ENCODE measurements at regions not wholly inside any gene's neighbourhood (a gene's known extent, or its start where the extent isn't known, plus 50 kb on each side); places are given as distances from the start of the nearest gene placed in this dataset.

- no peak for DNase-seq (ENCODE audit: low read depth in 4 of 4, low spot score in 2 of 4)
These were observed 1394.0 kb downstream of the BRD1 start for GRCh38 chr22:48433647-48434046.

DNA sequence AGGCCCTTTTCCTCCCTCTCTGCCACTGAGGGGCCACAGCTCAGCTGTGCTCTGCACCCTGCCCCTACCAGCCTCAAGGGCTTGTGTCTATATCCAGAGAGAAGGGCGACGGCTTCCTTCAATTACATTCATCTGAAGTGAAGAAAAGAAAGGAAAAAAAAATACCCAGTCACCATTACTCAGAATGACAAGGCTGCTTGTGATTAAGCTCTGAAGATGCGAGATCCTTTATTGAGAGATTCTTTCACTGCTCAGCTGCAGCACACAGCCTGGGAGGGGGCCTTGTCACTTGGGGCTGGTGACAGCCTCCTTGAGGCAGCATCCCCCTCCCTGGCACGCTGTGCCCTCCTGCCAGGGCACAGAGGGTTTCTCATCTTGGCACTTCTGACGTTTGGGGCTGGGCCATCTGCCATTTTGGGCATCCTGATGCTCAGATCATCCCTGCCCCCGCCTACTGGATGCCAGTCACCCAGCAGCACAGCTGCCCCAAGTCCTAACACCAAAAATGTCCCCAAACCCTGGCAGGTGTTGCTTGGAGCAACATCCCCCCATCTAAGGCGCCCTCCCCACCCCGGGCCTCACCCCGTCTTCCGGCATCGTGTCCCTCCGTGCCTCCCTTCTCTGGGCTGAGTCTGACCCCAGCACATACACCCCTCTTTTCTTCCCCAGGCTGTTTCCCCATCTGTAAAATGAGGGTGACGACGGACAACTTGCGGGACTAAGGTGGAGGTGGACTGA, 1394.7 kb downstream of the BRD1 start:
- no peak for DNase-seq (ENCODE audit: low read depth in 4 of 4, low spot score in 2 of 4)

- no peak for DNase-seq (ENCODE audit: low read depth in 4 of 4, low spot score in 2 of 4)
These were observed 1395.9 kb downstream of the BRD1 start for GRCh38 chr22:48431536-48432315.

- no peak for DNase-seq (ENCODE audit: low read depth in 4 of 4, low spot score in 2 of 4)
These were observed 1396.7 kb downstream of the BRD1 start for GRCh38 chr22:48431014-48431413.

- no peak for DNase-seq (ENCODE audit: low read depth in 4 of 4, low spot score in 2 of 4)
These were observed 1398.1 kb downstream of the BRD1 start for GRCh38 chr22:48429446-48430020.

GRCh38 chr22:48428631-48429371, 1398.9 kb downstream of the BRD1 start:
- DNase-seq (ENCODE audit: low read depth in 4 of 4, low spot score in 2 of 4), result no peak

- no peak for DNase-seq (ENCODE audit: low read depth in 4 of 4, low spot score in 2 of 4)
These were observed 1399.9 kb downstream of the BRD1 start for GRCh38 chr22:48427731-48428211.

- no peak for DNase-seq (ENCODE audit: low read depth in 4 of 4, low spot score in 2 of 4)
These were observed 1401.0 kb downstream of the BRD1 start for GRCh38 chr22:48426466-48427380.

DNA sequence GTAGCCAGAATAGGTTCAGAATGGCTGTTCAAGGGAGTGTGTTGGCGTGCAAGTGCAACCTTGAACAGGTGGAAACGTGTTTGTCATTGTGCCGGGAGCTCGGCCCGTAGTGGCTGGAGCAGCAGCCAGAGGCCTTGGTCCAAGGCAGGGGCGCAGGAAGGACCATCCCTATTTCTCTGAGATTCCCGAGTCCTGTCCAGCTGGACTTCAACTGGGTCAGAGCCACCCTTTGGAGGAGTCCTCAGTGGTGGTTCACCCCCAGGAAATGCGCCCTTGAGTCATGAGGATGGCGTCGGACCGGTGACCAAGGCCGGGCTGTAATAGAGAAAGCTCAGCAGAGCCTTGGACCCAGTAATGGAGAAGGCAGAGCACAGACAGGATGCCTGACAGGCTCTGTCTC, 1402.0 kb downstream of the BRD1 start:
- no peak for DNase-seq (ENCODE audit: low read depth in 4 of 4, low spot score in 2 of 4)

DNA sequence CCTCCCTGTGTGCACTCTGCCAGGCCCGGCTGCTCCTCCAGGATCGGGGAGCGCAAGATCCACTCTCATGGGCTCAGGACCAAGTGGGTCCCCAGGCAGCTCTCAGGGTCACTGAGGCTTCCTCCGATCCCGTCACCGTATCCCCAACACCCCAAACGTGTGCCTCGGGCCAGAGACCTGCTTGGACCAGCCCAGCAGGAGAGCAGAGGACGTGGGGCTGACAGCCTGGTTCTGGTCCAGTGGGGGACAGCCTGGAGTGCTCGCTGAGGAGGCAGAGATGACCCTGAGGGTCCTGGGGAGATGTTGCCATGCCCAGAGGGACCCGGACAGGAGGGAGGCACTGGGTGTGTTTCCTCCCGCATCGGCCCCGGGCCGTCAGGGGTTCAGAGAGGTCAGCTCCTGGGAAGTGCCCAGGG, 1402.6 kb downstream of the BRD1 start:
- DNase-seq (ENCODE audit: low read depth in 4 of 4, low spot score in 2 of 4), result no peak

GRCh38 chr22:48424661-48425060, 1403.0 kb downstream of the BRD1 start:
- no peak for DNase-seq (ENCODE audit: low read depth in 4 of 4, low spot score in 2 of 4)

DNA sequence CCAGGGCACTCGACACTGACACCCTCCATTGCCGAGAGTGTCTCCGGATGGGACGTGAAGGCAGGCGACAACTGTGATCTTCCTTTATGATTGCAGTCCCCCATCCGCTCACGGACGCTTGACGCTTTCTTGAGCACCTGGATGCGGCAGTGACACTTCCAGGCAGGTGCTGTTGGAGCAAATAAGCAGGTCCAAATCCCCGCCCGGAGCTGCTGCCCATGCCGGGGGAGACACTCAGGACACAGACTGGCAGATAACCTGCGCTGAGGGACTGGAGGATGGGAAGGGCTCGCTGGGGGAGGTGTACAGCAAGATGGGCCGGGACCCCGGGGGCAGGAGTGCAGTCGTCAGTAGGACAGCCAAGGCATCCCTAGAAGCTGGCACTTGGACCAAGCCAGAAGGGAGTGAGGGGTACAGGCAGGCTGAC, 1403.5 kb downstream of the BRD1 start:
- DNase-seq (ENCODE audit: low read depth in 4 of 4, low spot score in 2 of 4), result no peak

DNA sequence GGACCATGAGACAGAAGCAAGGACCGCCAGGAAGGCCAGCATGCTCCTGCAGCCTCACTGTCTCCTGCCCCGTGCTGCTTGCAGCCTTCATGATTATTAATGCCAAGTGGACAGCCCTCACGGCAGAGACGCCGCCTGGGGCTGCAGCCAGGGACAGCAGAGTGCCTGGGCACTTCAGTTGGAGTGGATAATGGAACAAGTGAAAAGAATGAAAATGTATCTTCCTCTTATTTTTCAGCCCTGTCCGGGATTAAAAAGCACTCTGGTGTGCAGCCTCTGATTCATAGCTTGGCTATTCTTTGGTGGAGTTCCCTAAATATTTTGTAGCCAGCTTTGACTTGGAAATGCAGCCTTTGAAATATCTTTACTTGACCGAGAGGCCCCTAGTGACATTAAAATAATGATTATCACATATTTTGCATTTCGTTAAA, 1404.2 kb downstream of the BRD1 start:
- no peak for DNase-seq (ENCODE audit: low read depth in 4 of 4, low spot score in 2 of 4)

GRCh38 chr22:48422900-48423480, 1404.7 kb downstream of the BRD1 start:
- DNase-seq (ENCODE audit: low read depth in 4 of 4, low spot score in 2 of 4), result no peak

GRCh38 chr22:48418831-48419230, 1408.8 kb downstream of the BRD1 start:
- no peak for DNase-seq (ENCODE audit: low read depth in 4 of 4, low spot score in 2 of 4)

DNA sequence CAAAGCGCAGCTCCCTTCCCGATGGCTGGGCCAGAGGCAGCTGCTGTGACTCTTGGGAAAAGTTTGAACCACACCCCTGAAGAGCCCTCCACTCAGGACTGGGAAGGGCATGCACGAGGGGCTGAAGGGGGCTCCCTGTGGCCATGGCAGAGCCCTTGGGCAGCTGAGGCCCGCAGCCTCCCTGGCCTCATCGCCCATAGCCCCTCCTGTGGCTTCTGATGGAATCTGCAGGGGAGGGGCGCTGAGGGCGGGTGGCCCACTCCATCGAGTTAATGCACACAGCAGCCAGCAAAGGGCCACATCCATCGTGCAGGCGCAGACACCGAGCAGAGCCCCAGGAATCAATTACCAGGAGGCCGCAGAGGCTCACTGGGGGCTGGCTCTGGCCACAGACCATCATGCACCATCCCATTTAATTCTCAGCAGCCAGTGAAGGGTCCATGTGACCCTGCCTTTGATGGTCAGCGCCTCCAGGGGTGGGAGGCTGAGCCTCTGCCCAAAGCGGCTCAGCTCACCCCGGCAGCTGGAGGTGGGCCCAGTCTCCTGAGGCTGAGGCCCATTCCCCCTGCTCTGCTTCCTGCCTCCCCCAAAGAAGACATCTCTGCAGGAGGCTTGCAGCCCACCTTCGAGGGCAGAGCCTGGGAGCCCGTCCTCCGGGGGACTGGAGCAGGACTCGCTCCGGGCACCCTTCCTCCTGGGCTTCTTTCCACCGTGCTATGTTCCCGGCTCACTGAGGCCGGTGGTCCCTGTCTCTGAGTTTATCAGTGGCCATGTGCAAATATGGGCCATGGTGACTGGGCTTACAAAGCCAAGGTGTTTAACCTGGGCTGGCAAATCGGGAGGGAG, 1410.2 kb downstream of the BRD1 start:
- no peak for DNase-seq (ENCODE audit: low read depth in 4 of 4, low spot score in 2 of 4)

DNA sequence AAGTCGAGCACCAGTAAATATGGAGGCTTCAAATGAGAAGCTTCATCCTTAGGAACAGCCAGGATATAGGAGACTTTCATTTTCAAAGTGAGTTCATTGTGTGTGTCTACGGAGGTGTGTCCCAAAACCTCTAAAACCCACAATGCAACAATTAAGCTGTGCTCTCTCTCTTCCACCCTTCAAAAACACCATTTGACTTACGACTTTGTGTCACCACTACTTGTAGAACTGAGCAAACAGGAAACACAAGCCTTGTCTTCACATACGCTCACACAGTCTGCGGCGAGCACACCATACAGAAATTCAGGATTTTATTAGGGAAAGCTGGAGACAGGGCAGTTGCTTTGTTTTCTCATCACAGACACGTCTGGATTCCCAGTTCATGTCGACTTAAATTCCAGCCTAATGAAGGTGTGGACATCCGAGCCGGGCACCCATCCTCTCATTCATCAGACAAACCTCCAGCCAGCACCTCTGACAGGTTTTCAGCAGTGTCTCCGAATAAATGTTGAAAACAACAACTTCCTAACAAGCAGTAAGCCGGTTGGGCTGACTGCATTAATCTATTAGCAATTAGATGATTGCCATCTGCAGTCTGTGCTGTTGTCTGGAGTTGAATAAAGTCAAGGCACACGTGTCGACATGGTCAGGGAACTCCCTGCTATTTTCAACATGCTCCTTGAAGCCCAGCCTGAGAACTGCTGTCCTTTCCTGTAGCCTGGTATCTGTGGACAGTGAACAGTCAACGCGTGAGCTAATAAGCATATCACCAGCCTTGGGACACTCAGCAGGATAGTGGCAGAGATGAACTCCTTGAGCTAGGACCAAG, 1411.1 kb downstream of the BRD1 start:
- DNase-seq (ENCODE audit: low read depth in 4 of 4, low spot score in 2 of 4), result no peak

DNA sequence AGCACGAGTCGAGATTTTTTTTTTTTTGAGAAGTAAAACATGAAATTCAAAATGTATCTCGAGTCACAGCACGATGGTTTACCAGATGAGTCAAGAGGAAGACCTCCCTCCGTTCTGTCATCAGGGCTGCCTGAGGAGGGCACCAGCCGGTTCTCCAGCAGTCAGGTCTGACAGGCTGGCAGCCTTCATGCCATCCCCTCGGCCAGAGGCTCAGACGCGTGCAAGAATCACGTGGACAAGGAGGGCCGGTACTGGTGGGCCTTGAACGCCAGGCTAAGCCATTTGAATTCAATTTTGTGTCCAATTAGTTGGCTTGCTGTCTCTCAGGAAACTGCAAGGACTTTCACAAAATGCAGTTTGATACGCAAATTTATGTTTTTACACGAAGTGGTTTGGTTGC, 1412.2 kb downstream of the BRD1 start:
- DNase-seq (ENCODE audit: low read depth in 4 of 4, low spot score in 2 of 4), result no peak

Measured in left renal cortex interstitium (tissue), 4 donors.